ENCODE measurements at regions not wholly inside any gene's neighbourhood (a gene's known extent, or its start where the extent isn't known, plus 50 kb on each side); places are given as distances from the start of the nearest gene placed in this dataset.

GRCh38 chr4:31575504-31575903 is 855.3 kb downstream of the PCDH7 start:
- no peaks in the 10 kb centered on the region for H3K9me3 ChIP-seq (ENCODE audit: low read depth)
- no peak overlapping the region for H3K9ac ChIP-seq
- in situ Hi-C loops (cut with MboI): no loop called here
- TF ChIP-seq EZH2phosphoT487 (IDR thresholded peaks at IDR 0.05; ENCODE audit: insufficient read depth, low read depth) (no peak), EZH2 (IDR thresholded peaks at IDR 0.05; ENCODE audit: insufficient read depth, poor library complexity, severe bottlenecking) (no peak)
- H3K79me2 ChIP-seq (ENCODE audit: insufficient read depth): no peaks in the 10 kb centered on the region
- H3K36me3 ChIP-seq (ENCODE audit: low read depth): no peaks in the 10 kb centered on the region
- H4K20me1 ChIP-seq (ENCODE audit: insufficient read depth): no peaks in the 10 kb centered on the region
- no peak overlapping the region for H3K4me2 ChIP-seq (ENCODE audit: unreplicated experiment)
- H3K4me1 ChIP-seq (ENCODE audit: insufficient read depth): no peaks in the 10 kb centered on the region
- H3K27me3 ChIP-seq (replicated peaks; ENCODE audit: insufficient read depth): no peaks in the 10 kb centered on the region
- no peak for DNase-seq
- H3K9me2 ChIP-seq (ENCODE audit: insufficient read depth): no peaks in the 10 kb centered on the region
- H3K4me3 ChIP-seq: no peak overlapping the region
- 35 to 37% methylated on average over 2 of the region's 2 CpGs for WGBS, 2 experiments (ENCODE audit: low coverage in 1 of 2, low lambda C conversion rate in 2 of 2, missing lambda C conversion rate in 2 of 2)
- no peaks in the 10 kb centered on the region for H3F3A ChIP-seq (ENCODE audit: insufficient read depth)
- H3K27ac ChIP-seq: no peak overlapping the region
- no peak overlapping the region for H2AFZ ChIP-seq

DNA sequence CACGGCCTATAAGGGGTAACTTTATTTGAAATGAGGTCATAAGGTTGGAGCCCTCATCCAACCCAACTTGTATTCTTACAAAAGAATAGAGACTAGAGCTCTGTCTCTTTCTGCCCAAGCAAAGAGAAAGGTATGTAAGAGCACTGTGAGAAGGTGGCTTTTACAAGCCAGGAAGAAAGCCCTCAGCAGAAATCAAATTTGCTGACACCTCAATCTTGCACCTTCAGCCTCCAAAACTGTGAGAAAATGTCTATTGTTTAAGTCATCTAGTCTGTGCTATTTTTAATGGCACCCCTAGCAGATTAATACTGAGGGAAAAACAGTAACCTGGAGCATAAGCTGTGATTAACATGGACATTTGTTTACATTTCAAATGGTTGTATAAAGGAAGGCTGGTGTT is 860.7 kb downstream of the PCDH7 start:
- TF ChIP-seq EZH2phosphoT487 (IDR thresholded peaks at IDR 0.05; ENCODE audit: insufficient read depth, low read depth) (no peak), EZH2 (IDR thresholded peaks at IDR 0.05; ENCODE audit: insufficient read depth, poor library complexity, severe bottlenecking) (no peak)
- Histone ChIP-seq H3K9me3 (ENCODE audit: low read depth) (no peaks in the 10 kb centered on the region), H3F3A (ENCODE audit: insufficient read depth) (no peaks in the 10 kb centered on the region), H3K79me2 (ENCODE audit: insufficient read depth) (no peaks in the 10 kb centered on the region), H3K9me2 (ENCODE audit: insufficient read depth) (no peaks in the 10 kb centered on the region), H3K4me1 (ENCODE audit: insufficient read depth) (no peaks in the 10 kb centered on the region), H3K4me3 (no peak overlapping the region), H3K27ac (no peak overlapping the region), H3K9ac (no peak overlapping the region), H4K20me1 (ENCODE audit: insufficient read depth) (no peaks in the 10 kb centered on the region), H2AFZ (no peak overlapping the region), H3K4me2 (ENCODE audit: unreplicated experiment) (no peak overlapping the region), H3K36me3 (ENCODE audit: low read depth) (no peaks in the 10 kb centered on the region), H3K27me3 (replicated peaks; ENCODE audit: insufficient read depth) (no peaks in the 10 kb centered on the region)
- in situ Hi-C loops (cut with MboI): no loop called here
- no peak for DNase-seq
- 23 to 24% methylated on average over 1 of the region's 1 CpG for WGBS, 2 experiments (ENCODE audit: low coverage in 1 of 2, low lambda C conversion rate in 2 of 2, missing lambda C conversion rate in 2 of 2)

DNA sequence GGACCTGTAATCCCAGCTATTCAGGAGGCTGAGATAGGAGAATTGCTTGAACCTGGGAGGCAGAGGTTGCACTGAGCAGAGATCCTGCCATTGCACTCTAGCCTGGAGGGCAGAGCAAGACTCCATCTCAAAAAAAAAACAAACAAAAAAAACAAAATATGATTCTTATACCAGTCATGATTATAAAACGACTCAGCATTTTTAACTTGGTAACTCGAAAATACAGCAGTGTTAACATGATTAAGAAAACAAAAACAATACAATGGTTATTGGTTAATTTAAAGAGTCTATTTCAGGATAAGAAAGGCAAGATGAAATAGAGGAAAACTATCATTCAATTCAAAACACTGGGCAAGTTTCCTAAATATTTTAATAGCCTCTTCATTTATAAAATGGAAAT is 865.3 kb downstream of the PCDH7 start:
- Histone ChIP-seq H3K27me3 (replicated peaks; ENCODE audit: insufficient read depth) (no peaks in the 10 kb centered on the region), H3K9me3 (ENCODE audit: low read depth) (no peaks in the 10 kb centered on the region), H3K79me2 (ENCODE audit: insufficient read depth) (no peaks in the 10 kb centered on the region), H2AFZ (no peak overlapping the region), H3K4me2 (ENCODE audit: unreplicated experiment) (no peak overlapping the region), H3K9me2 (ENCODE audit: insufficient read depth) (no peaks in the 10 kb centered on the region), H3K27ac (no peak overlapping the region), H3K36me3 (ENCODE audit: low read depth) (no peaks in the 10 kb centered on the region), H4K20me1 (ENCODE audit: insufficient read depth) (no peaks in the 10 kb centered on the region), H3K9ac (no peak overlapping the region), H3K4me3 (no peak overlapping the region), H3K4me1 (ENCODE audit: insufficient read depth) (no peaks in the 10 kb centered on the region), H3F3A (ENCODE audit: insufficient read depth) (no peaks in the 10 kb centered on the region)
- no peak for DNase-seq
- in situ Hi-C loops (cut with MboI): no loop called here
- TF ChIP-seq EZH2 (IDR thresholded peaks at IDR 0.05; ENCODE audit: insufficient read depth, poor library complexity, severe bottlenecking): no peak
- TF ChIP-seq EZH2phosphoT487 (IDR thresholded peaks at IDR 0.05; ENCODE audit: insufficient read depth, low read depth): no peak
- WGBS, 2 experiments (ENCODE audit: low coverage in 1 of 2, low lambda C conversion rate in 2 of 2, missing lambda C conversion rate in 2 of 2): 4 to 6% methylated on average over 2 of the region's 2 CpGs

DNA sequence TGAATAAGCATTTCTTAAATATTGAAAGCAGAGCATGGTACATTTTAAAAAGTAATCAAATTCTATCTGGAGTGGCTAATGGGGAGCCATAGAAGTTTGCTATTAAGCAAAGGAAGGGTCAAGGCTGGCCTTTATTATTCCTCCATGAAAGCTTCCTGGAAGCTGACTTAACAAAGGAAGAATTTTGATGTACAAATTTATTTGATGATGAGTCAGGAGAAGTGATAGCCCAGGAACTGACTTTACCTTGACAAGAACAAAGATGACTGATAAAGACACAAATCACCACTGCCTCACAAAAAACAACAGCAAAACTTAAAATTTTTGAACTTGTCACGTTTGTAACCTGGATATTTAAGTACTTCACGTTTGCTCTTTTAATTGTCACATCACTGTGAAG is 872.1 kb downstream of the PCDH7 start:
- Histone ChIP-seq H4K20me1 (ENCODE audit: insufficient read depth) (no peaks in the 10 kb centered on the region), H3K9me3 (ENCODE audit: low read depth) (no peaks in the 10 kb centered on the region), H3K36me3 (ENCODE audit: low read depth) (no peaks in the 10 kb centered on the region), H3K9ac (no peak overlapping the region), H3K79me2 (ENCODE audit: insufficient read depth) (no peaks in the 10 kb centered on the region), H3K4me1 (ENCODE audit: insufficient read depth) (no peaks in the 10 kb centered on the region), H3K4me2 (ENCODE audit: unreplicated experiment) (no peak overlapping the region), H3K4me3 (no peak overlapping the region), H3K9me2 (ENCODE audit: insufficient read depth) (no peaks in the 10 kb centered on the region), H3F3A (ENCODE audit: insufficient read depth) (no peaks in the 10 kb centered on the region), H2AFZ (no peak overlapping the region), H3K27me3 (replicated peaks; ENCODE audit: insufficient read depth) (no peaks in the 10 kb centered on the region), H3K27ac (no peak overlapping the region)
- TF ChIP-seq EZH2 (IDR thresholded peaks at IDR 0.05; ENCODE audit: insufficient read depth, poor library complexity, severe bottlenecking): no peak
- no peak for DNase-seq
- in situ Hi-C loops (cut with MboI): no loop called here
- WGBS, 2 experiments (ENCODE audit: low coverage in 1 of 2, low lambda C conversion rate in 2 of 2, missing lambda C conversion rate in 2 of 2): 1 to 4% methylated on average over 2 of the region's 2 CpGs

- 14 to 22% methylated on average over 2 of the region's 2 CpGs for WGBS, 2 experiments (ENCODE audit: low coverage in 1 of 2, low lambda C conversion rate in 2 of 2, missing lambda C conversion rate in 2 of 2)
- in situ Hi-C loops (cut with MboI): no loop called here
Measured at GRCh38 chr4:31595496-31595895, 875.3 kb downstream of the PCDH7 start.

More at GRCh38 chr4:31595496-31595895, 875.3 kb downstream of the PCDH7 start:
- no peak overlapping the region for H3K27ac ChIP-seq
- no peaks in the 10 kb centered on the region for H3K79me2 ChIP-seq (ENCODE audit: insufficient read depth)
- DNase-seq: no peak
- H3F3A ChIP-seq (ENCODE audit: insufficient read depth): no peaks in the 10 kb centered on the region
- no peak overlapping the region for H3K4me2 ChIP-seq (ENCODE audit: unreplicated experiment)
- no peaks in the 10 kb centered on the region for H3K9me3 ChIP-seq (ENCODE audit: low read depth)
- no peaks in the 10 kb centered on the region for H3K4me1 ChIP-seq (ENCODE audit: insufficient read depth)
- H4K20me1 ChIP-seq (ENCODE audit: insufficient read depth): no peaks in the 10 kb centered on the region
- no peak overlapping the region for H3K9ac ChIP-seq
- TF ChIP-seq EZH2phosphoT487 (IDR thresholded peaks at IDR 0.05; ENCODE audit: insufficient read depth, low read depth) (no peak), EZH2 (IDR thresholded peaks at IDR 0.05; ENCODE audit: insufficient read depth, poor library complexity, severe bottlenecking) (no peak)
- H3K9me2 ChIP-seq (ENCODE audit: insufficient read depth): no peaks in the 10 kb centered on the region
- no peak overlapping the region for H2AFZ ChIP-seq
- no peaks in the 10 kb centered on the region for H3K27me3 ChIP-seq (replicated peaks; ENCODE audit: insufficient read depth)
- H3K4me3 ChIP-seq: no peak overlapping the region
- no peaks in the 10 kb centered on the region for H3K36me3 ChIP-seq (ENCODE audit: low read depth)
